ENCODE measurements at regions not wholly inside any gene's neighbourhood (a gene's known extent, or its start where the extent isn't known, plus 50 kb on each side); places are given as distances from the start of the nearest gene placed in this dataset.
"Not testable (repeated sequence)": the region's sequence is repeated elsewhere in the genome, so short reads cannot be mapped to it uniquely, and the experiment has no call there.

DNA sequence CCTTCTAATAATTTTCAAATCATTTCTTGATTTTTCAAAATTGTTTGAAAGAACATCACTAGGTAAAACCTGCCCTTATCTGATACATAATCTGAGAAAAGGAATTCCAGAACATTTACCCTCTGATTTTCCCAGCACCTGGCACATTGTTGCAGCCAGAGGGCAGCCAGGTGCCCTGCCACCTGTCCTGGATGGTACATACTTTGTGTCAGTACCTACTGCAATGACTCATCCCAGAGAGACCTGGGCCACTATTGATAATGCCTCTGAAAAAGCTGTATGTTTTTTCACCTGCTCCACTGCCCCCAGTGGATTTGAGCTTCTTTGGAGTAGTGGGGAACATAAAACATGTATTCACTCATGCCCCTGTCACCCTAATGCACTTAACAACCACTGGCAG, 648.9 kb upstream of the GBE1 start:
- DNase-seq (ENCODE audit: low read depth in 2 of 2), result no peak

DNA sequence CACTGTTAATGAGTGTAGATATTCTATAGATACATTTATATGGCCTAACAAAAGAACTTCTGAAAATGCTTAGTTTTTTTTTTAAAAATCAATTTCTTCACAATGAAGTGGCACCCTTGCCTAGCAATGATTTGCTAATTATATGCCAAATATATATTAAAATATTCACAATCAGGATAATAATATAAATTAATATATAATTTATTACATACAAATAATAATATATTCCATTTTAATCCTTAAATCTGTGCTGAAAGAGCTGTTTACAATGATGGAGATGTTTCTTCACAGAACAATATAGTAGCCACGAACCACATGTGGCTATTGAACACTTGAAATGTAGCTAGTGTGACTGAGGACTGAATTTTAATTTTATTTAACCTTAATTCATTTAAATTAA, 648.4 kb upstream of the GBE1 start:
- no peak for DNase-seq (ENCODE audit: low read depth in 2 of 2)

DNA sequence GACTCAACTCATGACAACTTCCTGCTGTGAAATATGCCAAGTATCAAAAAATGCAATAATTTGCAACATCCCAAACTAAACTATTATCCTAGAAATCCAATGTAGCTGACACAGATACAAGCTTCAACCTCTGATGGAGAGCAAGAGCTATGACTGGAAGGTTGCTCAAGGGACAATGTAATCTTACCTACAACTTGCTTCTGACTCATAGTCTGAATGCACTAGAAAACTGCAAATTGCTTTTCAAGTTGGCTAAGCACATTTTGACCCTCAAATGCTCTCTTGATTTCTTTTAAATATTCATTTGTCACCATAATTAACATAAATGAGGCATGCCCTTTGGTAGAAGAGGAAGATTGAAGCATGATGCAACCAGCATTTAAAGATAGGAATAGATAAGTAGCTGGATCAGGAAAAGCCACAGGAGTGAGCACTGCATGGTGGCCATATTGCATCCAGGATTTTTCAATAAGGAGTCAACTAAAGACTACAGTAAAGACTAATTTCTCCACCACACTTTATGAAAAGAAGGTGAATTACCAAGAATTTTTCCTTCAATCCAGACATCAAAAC, 630.8 kb upstream of the GBE1 start:
- DNase-seq (ENCODE audit: low read depth in 2 of 2), result no peak

DNA sequence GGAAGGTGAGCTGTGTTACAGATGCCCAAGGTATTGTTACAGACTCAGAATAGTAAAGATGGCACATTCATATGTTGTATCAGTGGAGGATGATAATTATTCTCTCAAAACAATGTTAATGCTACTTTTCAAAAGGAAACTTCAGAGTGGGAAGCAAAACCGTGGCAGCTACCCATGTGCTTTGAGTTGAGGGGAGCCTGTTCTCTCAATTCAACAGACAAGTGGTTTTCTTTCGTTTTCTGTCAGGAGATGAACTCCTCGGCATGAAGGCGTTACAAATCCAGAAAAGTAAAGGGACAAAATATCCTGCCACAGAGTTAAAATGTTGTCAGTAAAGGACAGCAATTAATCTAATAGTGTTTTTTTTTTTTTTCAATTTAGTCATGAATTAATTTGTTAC, 629.4 kb upstream of the GBE1 start:
- DNase-seq (ENCODE audit: low read depth in 2 of 2), result no peak

DNA sequence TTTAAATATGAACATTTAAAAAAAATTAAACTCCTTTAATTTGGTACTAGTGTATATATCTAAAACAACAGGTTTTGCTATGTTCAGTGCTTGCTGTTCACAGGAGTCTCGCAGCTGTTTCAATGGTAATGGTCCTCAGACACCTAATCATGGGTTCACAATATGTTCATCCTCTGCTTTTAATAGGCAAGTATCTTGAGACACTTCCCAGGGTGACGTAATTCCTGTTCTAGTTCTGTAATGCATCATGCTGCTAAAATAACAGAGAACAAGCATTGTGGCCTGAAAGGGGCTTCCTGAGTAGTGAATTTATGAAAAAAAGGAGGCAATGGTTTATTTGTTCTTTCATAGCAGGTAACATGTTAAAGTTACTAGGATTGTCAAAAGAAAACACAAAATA, 625.2 kb upstream of the GBE1 start:
- DNase-seq (ENCODE audit: low read depth in 2 of 2), result no peak

DNA sequence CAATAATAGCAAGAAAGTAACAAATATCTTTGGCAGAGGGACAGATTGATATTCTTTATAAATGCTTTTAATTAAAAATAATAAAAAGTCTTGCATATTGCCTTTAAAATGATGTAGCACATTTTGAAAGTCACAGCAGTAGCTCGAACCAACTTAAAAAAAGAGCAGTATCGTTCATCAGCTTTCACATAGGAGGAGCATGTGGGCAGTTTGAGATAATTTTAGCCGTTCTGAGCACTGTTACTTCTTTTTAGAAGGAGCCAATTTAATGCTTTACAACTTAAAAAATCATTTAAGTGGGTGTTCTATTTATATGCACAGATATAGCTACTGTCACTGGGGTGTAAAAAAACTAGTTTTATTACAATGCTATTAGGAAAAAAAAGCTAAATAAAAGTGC, 622.7 kb upstream of the GBE1 start:
- DNase-seq (ENCODE audit: low read depth in 2 of 2), result no peak

DNA sequence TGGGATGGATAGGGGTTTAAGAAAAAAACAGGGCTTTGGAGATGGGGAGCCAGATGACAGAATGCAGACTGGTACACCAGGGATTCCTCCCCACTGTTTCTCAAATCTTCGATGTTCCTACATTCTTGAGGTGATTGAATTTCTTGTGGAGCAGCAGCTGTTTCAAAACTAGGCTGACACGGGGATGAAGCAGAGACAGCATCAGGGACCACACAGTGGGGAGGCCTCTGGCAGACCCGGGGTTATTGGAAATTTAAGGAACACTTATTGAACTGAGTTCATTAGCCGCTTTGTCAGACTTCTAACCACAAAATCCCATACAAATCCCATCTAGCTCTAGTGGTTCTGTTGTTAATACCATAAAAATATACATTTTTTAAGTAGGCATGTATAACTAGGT, 621.4 kb upstream of the GBE1 start:
- no peak for DNase-seq (ENCODE audit: low read depth in 2 of 2)

DNA sequence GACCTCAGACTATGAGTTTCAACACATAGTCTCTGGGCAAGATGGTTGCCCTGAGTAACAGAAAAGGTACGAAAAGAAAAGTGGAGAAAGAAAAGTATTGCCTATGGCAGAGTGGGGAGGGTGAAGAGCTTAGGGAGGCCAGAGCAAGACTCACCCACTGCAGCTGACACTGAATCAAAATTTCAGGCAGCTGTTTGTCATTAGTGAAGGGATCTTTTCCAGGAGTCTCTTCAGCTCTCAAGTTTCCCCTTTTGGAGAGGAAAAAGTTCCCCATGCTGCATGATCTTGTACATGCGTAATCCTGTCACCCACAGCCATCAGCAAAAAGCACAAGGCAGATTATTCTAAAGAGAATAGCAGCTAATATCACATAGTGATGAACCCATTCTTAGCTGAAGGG, 616.9 kb upstream of the GBE1 start:
- no peak for DNase-seq (ENCODE audit: low read depth in 2 of 2)

DNA sequence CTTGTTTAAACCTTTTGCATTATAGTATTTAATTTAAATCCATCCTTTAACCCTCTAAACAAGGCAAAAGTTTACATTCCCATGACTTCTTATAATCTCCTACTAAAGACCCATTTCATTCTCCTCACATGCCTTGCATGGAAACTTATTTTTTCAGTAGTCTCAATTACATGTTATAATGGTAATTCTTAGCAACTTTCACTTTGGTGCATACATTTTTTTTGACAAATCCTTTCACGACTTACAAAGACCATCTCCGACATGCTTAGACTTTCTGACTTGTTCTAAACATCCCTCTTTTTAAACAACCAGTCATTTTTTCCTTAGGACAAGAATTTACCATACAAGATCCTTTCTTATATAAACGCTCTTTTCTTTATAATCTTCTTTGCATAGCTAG, 615.4 kb upstream of the GBE1 start:
- DNase-seq (ENCODE audit: low read depth in 2 of 2), result no peak

DNA sequence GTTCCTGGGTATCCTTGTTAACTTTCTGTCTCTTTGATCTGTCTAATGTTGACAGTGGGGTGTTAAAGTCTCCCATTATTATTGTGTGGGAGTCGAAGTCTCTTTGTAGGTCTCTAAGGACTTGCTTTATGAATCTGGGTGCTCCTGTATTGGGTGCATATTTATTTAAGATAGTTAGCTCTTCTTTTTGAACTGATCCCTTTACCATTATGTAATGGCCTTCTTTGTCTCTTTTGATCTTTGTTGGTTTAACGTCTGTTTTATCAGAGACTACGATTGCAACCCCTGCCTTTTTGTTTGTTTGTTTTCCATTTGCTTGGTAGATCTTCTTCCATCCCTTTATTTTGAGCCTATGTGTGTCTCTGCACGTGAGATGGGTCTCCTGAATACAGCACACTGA, 612.4 kb upstream of the GBE1 start:
- DNase-seq (ENCODE audit: low read depth in 2 of 2), result not testable (repeated sequence)

DNA sequence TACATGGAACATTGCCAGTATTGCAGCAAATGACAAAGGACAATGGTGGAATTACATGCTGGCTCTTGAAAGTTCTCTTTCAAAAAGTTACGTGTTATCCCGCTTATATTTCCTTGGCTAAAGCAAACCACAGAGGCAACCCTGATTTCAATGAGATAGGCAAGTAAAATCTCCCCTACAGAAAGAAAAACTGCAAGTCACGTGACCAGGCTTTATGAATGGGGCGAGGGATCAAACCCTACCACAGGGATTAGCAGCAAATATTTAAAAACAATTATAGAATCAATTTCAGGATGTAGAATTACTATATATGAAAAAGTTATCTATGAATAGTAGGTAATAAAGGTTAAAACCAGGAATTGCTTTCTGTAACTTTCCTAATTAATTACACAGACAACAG, 603.4 kb upstream of the GBE1 start:
- no peak for DNase-seq (ENCODE audit: low read depth in 2 of 2)

DNA sequence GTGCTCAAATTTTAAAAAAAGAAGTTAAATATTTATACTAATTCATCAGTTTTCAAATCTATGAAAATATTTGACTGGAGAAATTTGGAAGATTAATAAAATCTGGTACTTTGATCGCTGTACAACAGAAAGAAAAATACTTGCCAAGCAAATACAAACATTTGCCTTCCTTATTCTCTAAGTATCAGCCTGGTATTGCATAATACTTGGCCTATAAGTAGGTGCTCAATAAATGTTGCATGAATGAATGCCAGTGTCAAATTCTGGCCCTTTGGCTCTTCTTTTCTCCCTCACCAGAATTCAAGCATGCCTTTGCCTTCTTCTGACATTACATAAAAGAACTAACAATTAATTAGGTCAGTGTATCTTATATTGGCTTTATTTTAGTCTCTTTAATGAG, 601.7 kb upstream of the GBE1 start:
- no peak for DNase-seq (ENCODE audit: low read depth in 2 of 2)

DNA sequence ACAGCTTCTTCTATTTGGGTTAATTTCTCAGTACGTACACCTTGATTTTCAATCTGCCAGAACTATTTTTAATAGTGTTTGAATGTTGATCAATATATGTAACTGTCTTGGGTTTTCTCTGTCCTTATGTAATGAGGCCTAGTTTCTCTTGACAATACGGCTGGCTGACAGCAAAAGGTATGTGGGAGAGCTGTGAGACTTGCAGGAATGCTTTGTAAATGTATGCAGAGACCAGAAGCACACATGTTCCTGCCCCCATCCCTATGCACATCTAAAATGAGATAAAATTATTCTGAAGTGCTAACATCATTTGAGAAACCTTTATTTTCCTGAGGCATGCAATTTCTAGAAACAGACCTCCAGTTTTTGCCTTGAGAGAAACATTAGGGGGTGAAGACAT, 593.8 kb upstream of the GBE1 start:
- DNase-seq (ENCODE audit: low read depth in 2 of 2), result no peak

DNA sequence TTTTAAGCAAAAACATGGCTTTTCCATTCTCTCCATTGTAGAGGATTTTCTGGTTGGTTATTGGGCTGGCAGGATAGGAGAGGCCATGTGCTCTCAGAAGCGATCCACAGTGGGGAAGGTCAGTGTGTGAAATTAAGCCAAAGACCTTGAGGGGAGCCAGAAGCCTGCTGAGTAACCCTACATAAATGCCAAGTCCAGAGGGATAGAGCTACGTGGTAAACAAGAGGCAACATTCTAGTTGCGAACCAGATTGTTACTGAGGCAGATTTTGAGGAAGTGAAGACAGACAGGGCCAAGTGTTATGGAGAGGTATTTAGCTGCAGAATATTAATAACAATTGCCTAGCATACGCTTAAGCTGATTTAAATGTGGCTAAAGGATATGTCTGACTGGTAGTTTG, 592.8 kb upstream of the GBE1 start:
- DNase-seq (ENCODE audit: low read depth in 2 of 2), result no peak

DNA sequence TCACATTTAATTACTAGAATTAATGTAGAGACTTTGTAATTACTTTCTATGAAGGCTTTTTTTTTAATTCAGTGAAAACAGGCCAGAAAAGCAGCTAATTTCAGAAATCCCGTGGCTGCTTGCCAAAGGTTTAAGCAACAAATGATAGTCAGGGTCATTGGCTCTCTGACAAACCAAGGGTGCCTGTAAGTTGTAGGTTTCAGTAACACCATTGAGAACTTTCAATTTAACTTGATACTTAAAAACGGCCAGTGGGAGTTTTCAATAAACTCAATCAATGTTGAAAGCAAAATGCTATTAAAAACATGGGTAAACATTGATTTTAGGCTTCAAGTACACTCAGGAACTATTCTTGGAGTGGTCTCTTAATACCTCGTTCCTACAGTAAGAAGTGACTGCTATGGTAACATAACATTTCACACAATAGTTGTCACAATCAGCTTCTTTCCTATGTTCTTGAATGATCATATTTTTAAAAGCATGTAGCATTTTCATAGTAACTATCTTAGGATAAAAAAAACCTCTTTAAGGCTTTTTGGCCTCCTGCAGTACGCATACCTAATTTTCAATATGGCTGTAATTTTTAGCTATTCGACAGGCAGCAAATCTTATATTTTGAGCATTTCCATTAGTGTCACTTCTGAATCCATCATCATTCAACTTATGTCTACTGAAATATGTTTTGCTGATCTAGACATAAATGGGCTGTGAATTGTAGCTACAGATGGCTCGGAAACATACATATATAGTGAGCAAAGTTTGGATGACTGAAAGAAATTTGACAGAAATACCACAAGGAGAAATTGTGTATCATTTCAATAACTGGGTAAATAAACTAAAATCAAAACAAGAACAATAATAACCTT, 592.1 kb upstream of the GBE1 start:
- no peak for DNase-seq (ENCODE audit: low read depth in 2 of 2)

DNA sequence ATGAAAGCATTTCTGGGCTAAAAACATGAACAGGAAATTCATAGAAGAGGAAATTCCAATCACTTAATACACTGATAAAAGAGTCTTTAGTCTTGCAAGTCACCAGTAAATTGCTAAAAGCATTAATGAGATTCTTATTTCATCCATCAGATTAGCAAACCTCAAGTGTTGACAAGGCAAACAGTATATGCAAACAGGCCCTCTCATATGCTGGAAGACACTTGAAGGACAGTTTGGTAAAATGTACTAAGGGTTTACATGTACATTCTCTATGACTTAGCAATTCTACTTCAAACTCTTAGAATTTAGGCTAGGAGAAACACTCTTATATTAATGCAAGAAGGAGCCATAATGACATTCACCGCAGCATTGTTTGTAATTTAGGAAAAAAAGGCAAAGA, 586.1 kb upstream of the GBE1 start:
- no peak for DNase-seq (ENCODE audit: low read depth in 2 of 2)

DNA sequence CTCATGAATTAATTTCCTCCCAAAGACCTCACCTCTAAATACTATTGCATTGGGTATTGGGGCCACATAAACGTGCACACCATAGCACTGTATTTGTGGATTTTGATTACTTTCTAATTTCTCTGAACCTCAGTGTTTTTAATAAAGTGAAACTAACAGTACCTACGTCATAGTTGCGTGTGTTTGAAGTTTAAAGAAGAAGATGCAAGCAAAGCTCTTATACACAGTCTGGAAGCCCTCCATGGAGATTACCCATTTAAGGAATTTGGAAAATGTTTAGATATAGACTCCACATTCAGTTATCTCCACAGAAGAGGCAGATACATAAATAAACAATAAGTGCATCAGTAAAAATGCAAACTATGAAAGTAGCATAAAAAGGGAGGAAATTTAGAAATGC, 581.1 kb upstream of the GBE1 start:
- DNase-seq (ENCODE audit: low read depth in 2 of 2), result no peak

DNA sequence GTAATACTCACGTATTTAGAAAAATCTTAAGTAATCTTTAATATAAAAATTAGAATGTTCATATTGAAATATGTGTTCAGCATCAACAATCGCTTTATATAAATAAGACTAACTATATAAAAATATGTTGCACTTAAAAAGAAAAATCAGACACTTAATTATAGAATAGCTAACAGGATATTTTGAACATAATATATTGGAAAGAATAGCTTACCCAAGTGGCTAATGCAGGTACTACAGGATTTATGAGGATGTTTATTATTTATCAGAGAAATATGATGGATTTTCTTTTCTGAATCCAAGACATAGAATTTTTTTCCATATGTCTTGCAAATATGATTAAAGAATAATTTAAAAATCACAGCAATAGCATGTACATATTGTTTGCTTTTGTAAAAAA, 567.9 kb upstream of the GBE1 start:
- no peak for DNase-seq (ENCODE audit: low read depth in 2 of 2)

DNA sequence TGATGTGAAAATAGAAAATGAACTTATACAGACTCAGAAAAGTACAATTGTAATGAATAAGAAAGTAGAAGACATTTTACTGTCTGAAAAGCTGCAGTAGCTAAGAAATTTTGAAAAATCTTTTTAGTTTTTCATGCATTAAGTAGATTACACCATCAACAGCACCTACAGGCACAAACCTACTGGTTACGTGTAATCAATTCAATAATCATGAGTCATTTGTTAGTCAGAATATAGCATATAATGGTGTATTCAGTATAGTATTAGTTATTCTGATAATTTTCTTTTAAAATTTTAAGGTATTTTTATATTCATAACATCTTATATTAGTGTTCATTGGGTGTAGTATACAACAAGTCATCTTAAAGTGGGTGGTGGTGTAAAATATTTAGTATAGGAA, 550.5 kb upstream of the GBE1 start:
- DNase-seq (ENCODE audit: low read depth in 2 of 2), result no peak

DNA sequence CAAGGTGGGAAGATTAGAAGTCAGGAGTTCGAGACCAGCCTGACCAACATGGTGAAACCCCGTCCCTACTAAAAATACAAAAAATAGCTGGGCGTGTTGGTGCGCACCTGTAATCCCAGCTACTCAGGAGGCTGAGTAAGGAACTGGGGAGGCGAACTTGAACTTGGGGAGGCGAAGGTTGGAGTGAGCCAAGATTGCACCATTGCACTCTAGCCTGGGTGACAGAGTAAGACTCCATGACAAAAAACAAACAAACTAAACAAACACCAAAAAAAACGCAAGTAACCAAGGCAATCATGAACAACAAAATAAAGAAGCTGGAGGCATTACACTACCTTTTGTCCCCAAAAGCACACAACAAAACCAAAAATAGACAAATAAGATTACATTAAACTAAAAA, 547.3 kb upstream of the GBE1 start:
- DNase-seq (ENCODE audit: low read depth in 2 of 2), result no peak

DNA sequence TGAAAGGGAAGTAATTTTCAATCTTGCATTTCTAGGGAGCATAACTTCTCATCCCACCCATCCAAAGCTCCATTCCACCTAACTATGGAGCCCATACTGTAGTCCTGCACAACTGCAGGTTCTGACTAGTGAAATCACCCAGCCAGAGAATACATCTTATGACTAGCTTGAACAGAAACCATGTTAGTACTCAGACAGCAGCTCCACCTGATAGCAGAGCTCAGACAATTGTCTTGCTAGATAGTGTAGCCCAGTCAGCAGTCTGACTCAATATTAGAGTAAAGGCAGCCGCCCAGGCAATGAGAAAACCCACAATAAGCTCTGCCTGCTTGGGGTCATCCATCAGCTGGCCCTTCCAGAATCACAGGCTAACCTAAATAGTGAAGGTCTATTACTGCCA, 544.7 kb upstream of the GBE1 start:
- DNase-seq (ENCODE audit: low read depth in 2 of 2), result no peak

DNA sequence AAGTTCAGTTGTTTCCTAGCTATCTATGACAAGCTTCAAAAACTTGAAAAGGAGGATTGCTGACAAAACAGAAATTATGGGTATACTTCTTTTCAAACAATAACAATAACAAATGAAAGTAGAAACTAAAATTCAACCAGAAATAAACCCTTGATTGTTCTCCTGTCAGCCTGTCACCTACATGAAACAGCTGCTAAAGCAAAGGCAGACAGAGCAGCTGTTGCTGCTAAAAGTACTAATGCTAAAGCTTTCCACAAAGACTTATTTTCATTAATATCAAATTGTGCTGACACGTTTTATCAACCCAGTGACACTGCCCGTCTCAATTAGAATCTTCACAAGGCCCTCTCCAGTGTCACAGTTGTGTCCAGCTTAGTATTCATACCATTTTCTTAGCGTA, 533.2 kb upstream of the GBE1 start:
- DNase-seq (ENCODE audit: low read depth in 2 of 2), result no peak

DNA sequence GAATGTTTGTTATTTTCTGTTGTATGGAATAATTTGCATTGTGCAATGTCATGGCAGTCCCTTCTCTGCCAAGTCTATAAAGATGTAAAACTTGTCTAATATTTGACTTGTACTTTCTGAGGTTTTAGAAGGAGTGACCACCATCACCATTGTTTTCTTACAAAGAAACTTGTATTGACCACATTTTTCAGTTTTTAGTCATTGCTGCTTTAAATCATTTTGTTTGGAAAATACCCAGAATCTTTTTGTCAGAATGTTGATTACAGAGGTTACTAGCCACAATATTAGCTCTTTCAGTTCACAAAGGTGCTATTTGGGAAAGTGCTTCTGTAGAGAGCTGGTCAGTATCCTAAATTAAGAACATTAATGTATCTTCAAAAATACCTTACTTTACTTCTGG, 532.4 kb upstream of the GBE1 start:
- no peak for DNase-seq (ENCODE audit: low read depth in 2 of 2)

DNA sequence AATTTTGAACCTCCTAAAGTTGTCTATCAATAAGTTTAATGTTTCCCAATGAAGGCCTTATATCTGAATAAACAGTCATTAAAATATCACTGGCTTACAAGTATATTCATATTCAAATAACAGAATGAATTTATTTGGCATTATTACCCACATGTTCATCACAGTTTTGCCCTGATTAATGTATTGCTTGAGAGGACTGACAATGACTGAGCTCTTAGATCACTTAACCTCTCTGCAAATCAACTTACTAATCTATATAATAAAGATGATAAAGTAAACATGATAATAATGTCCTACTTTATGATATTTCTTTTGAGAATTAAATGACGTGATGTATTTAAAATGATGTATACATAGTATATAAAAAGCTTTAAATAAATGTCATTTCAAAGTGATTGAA, 532.0 kb upstream of the GBE1 start:
- no peak for DNase-seq (ENCODE audit: low read depth in 2 of 2)

Data from stimulated activated CD8-positive, alpha-beta memory T cell treated with anti-CD3 and anti-CD28 coated beads, Interleukin-2, amount 100 ng/mL, for 48 hours (primary cell).